HepG2 (cell line): ENCODE measurements at regions not wholly inside any gene's neighbourhood (a gene's known extent, or its start where the extent isn't known, plus 50 kb on each side); places are given as distances from the start of the nearest gene placed in this dataset.
A peak's percentile ranks its signal among the peaks of the same experiment; 100 is the strongest.

Experiments used
- CENPT ChIP-seq: sonication (generic); formaldehyde crosslinking; IDR thresholded peaks from 2 replicates; pipeline ENCODE4 v1.8.0; 2022; ENCODE audit warnings: low read depth, mild to moderate bottlenecking, moderate library complexity, missing genetic modification reagents
- GATAD2A ChIP-seq: IDR thresholded peaks from 2 replicates; pipeline ENCODE4 v1.6.1; 2016
- NFE2L2 ChIP-seq: fragments of 150-350 bp; IDR thresholded peaks from 2 replicates; pipeline ENCODE4 v1.6.1; 2014; ENCODE audit warnings: low read length
- PAXIP1 ChIP-seq: sonication (generic); formaldehyde crosslinking; conservative IDR thresholded peaks from 2 replicates; pipeline ENCODE4 v1.4.0; 2020; ENCODE audit warnings: mild to moderate bottlenecking, missing genetic modification reagents, moderate library complexity
- RXRA ChIP-seq: sonication (generic); formaldehyde crosslinking; IDR thresholded peaks from 2 replicates; pipeline ENCODE4 v1.5.1; 2020; ENCODE audit warnings: missing genetic modification reagents
- SAP130 ChIP-seq: IDR thresholded peaks from 2 replicates; pipeline ENCODE4 v1.6.1; 2016; ENCODE audit warnings: low read depth
- SETDB1 ChIP-seq: sonication (generic); formaldehyde crosslinking; IDR thresholded peaks from 2 replicates; pipeline ENCODE4 v1.5.1; 2020; ENCODE audit warnings: missing genetic modification reagents, mild to moderate bottlenecking, borderline replicate concordance
- SKI ChIP-seq: fragments of 450-650 bp; IDR thresholded peaks from one replicate; pipeline ENCODE4 v1.6.1; 2018; ENCODE audit warnings: mild to moderate bottlenecking; ENCODE audit not compliant: partially characterized antibody
- ZMAT5 ChIP-seq: sonication (generic); formaldehyde crosslinking; IDR thresholded peaks from 2 replicates; pipeline ENCODE4 v1.5.0; 2020; ENCODE audit warnings: mild to moderate bottlenecking, low read depth, missing genetic modification reagents, borderline replicate concordance
- ZNF224 ChIP-seq: sonication (generic); formaldehyde crosslinking; IDR thresholded peaks from 2 replicates; pipeline ENCODE4 v1.5.0; 2020; ENCODE audit warnings: mild to moderate bottlenecking, missing genetic modification reagents
- ZNF331 ChIP-seq: sonication (generic); formaldehyde crosslinking; IDR thresholded peaks from 2 replicates; pipeline ENCODE4 v1.4.0; 2020; ENCODE audit warnings: missing genetic modification reagents
- ZNF354B ChIP-seq: sonication (generic); formaldehyde crosslinking; IDR thresholded peaks from 2 replicates; pipeline ENCODE4 v1.8.0; 2022; ENCODE audit warnings: mild to moderate bottlenecking, missing genetic modification reagents
- ZNF431 ChIP-seq: sonication (generic); formaldehyde crosslinking; IDR thresholded peaks from 2 replicates; pipeline ENCODE4 v1.9.0; 2022; ENCODE audit warnings: missing genetic modification reagents, low read depth, mild to moderate bottlenecking, borderline replicate concordance
- ZNF441 ChIP-seq: sonication (generic); formaldehyde crosslinking; IDR thresholded peaks from 2 replicates; pipeline ENCODE4 v1.7.0; 2021; ENCODE audit warnings: missing genetic modification reagents, borderline replicate concordance
- ZNF75D ChIP-seq: sonication (generic); formaldehyde crosslinking; IDR thresholded peaks from 2 replicates; pipeline ENCODE4 v1.8.1; 2023; ENCODE audit warnings: missing genetic modification reagents, mild to moderate bottlenecking, borderline replicate concordance
- TF ChIP-seq, protein P1 (sequence below): sonication (generic); formaldehyde crosslinking; IDR thresholded peaks from 2 replicates; pipeline ENCODE4 v1.8.0; 2022; ENCODE audit warnings: missing genetic modification reagents, mild to moderate bottlenecking, moderate library complexity, borderline replicate concordance
- TF ChIP-seq, protein P2 (sequence below): sonication (generic); formaldehyde crosslinking; IDR thresholded peaks from 2 replicates; pipeline ENCODE4 v1.8.0; 2022; ENCODE audit warnings: mild to moderate bottlenecking, missing genetic modification reagents
- TF ChIP-seq, protein P3 (sequence below): sonication (generic); formaldehyde crosslinking; IDR thresholded peaks from 2 replicates; pipeline ENCODE4 v1.4.0; 2020; ENCODE audit warnings: missing genetic modification reagents

DNA sequence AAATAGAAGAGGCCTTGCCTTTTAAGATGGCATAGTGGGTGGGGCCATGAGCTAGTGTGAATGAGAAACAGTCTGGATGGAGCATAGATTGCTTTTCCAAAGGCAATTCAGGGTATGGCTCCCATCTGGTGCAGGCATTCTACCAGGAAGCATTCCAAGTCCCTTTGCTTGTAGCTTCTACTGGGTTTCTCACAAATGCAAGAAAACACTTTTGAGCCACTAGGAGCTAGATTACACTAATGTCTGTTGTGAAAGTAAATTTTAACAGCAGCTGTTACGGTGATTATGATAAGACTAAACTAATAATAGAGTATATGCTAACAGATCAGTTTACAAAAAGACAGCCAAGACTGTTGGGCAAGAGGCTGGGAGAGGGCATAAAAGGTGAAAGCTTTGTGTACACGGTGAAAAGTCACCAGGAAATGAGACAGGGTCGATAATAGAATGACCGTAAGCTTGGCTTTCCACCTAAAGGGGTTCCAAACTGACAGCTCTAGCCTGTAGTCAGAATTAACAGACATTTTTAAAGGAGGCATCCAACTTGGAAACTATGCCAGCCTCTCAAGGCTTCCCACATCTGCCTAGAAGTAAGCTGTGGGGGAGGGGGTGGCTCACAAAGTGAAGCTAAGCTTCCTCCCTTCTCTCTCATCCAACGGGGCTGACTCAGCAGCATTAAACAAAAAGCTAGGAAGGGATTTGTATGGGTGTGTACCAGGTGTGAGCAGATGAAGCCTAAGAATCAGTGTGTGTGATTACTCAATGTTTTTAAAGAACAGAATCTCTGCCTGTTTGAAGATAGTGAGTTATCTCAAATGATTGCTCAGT, 61.1 kb upstream of the GPD1L start (continued):
- peak; percentile 81 for TF ChIP-seq PAXIP1 (CRISPR knock-in tag)
- peak; percentile 95 for TF ChIP-seq GATAD2A (CRISPR knock-in tag)
- TF ChIP-seq, protein P1, sequence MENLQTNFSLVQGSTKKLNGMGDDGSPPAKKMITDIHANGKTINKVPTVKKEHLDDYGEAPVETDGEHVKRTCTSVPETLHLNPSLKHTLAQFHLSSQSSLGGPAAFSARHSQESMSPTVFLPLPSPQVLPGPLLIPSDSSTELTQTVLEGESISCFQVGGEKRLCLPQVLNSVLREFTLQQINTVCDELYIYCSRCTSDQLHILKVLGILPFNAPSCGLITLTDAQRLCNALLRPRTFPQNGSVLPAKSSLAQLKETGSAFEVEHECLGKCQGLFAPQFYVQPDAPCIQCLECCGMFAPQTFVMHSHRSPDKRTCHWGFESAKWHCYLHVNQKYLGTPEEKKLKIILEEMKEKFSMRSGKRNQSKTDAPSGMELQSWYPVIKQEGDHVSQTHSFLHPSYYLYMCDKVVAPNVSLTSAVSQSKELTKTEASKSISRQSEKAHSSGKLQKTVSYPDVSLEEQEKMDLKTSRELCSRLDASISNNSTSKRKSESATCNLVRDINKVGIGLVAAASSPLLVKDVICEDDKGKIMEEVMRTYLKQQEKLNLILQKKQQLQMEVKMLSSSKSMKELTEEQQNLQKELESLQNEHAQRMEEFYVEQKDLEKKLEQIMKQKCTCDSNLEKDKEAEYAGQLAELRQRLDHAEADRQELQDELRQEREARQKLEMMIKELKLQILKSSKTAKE: peak; percentile 95
- TF ChIP-seq, protein P2, sequence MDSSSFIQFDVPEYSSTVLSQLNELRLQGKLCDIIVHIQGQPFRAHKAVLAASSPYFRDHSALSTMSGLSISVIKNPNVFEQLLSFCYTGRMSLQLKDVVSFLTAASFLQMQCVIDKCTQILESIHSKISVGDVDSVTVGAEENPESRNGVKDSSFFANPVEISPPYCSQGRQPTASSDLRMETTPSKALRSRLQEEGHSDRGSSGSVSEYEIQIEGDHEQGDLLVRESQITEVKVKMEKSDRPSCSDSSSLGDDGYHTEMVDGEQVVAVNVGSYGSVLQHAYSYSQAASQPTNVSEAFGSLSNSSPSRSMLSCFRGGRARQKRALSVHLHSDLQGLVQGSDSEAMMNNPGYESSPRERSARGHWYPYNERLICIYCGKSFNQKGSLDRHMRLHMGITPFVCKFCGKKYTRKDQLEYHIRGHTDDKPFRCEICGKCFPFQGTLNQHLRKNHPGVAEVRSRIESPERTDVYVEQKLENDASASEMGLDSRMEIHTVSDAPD: 0 out of 2 replicates have a peak, but pooled peaks have one; percentile 52
- TF ChIP-seq SAP130 (CRISPR knock-in tag): peak; percentile 81; the same call in 1 of the 2 replicates
- no peak for TF ChIP-seq NFE2L2
- TF ChIP-seq ZNF331: peak; percentile 68; the same call in 1 of the 2 replicates
- TF ChIP-seq ZNF431: peak; percentile 38; the same call in 1 of the 2 replicates
- TF ChIP-seq SETDB1 (CRISPR knock-in tag): no peak
- 0 out of 2 replicates have a peak, but pooled peaks have one; percentile 35 for TF ChIP-seq ZNF441 (CRISPR knock-in tag)
- no peak for TF ChIP-seq ZNF75D
- peak; percentile 94; the same call in 1 of the 2 replicates for TF ChIP-seq RXRA (CRISPR knock-in tag)
- TF ChIP-seq, protein P3, sequence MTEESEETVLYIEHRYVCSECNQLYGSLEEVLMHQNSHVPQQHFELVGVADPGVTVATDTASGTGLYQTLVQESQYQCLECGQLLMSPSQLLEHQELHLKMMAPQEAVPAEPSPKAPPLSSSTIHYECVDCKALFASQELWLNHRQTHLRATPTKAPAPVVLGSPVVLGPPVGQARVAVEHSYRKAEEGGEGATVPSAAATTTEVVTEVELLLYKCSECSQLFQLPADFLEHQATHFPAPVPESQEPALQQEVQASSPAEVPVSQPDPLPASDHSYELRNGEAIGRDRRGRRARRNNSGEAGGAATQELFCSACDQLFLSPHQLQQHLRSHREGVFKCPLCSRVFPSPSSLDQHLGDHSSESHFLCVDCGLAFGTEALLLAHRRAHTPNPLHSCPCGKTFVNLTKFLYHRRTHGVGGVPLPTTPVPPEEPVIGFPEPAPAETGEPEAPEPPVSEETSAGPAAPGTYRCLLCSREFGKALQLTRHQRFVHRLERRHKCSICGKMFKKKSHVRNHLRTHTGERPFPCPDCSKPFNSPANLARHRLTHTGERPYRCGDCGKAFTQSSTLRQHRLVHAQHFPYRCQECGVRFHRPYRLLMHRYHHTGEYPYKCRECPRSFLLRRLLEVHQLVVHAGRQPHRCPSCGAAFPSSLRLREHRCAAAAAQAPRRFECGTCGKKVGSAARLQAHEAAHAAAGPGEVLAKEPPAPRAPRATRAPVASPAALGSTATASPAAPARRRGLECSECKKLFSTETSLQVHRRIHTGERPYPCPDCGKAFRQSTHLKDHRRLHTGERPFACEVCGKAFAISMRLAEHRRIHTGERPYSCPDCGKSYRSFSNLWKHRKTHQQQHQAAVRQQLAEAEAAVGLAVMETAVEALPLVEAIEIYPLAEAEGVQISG (CRISPR knock-in tag): 0 out of 2 replicates have a peak, but pooled peaks have one; percentile 54
- TF ChIP-seq ZNF354B (CRISPR knock-in tag): no peak
- no peak for TF ChIP-seq ZMAT5
- TF ChIP-seq SKI: peak; percentile 99
- no peak for TF ChIP-seq CENPT (CRISPR knock-in tag)
- no peak for TF ChIP-seq ZNF224
